Naive thymus-derived CD4-positive, alpha-beta T cell (primary cell): ENCODE measurements at regions not wholly inside any gene's neighbourhood (a gene's known extent, or its start where the extent isn't known, plus 50 kb on each side); places are given as distances from the start of the nearest gene placed in this dataset.
"Not testable (repeated sequence)": the region's sequence is repeated elsewhere in the genome, so short reads cannot be mapped to it uniquely, and the experiment has no call there.

ENCODE experiments used
- ATAC-seq: fragments of 150-1000 bp; cut with Tn5 transposase; 2 replicates; pipeline ENCODE4 v1.10.0; 2021; ENCODE audit warnings: mild to moderate bottlenecking, moderate library complexity
- CTCF ChIA-PET: fragments of 350-600 bp; sonication (Branson Sonifier 250); formaldehyde crosslinking; loops from one replicate; lab custom pipeline; 2021; ENCODE audit warnings: antibody characterized with exemption; lab: Charles Lee
- POLR2A ChIA-PET: fragments of 350-600 bp; sonication (Branson Sonifier 250); formaldehyde crosslinking; loops from one replicate; lab custom pipeline; 2021; ENCODE audit warnings: antibody characterized with exemption, inconsistent platforms; lab: Charles Lee
- DNase-seq, 9 donors: peaks; one replicate each; pipeline versions ENCODE4 v3.0.0 to v3.0.0-alpha.2; 2020 to 2022; ENCODE audit warnings: mixed read lengths in 1 of 9
- H3K27ac ChIP-seq: one replicate; pipeline ENCODE4 v1.7.0; 2013; ENCODE audit warnings: mild to moderate bottlenecking, low read depth, low read length, moderate library complexity
- H3K27me3 ChIP-seq, 2 donors: one replicate each; pipeline ENCODE4 v1.7.0; 2013; ENCODE audit warnings: low read length in 2 of 2, mild to moderate bottlenecking in 2 of 2, moderate library complexity in 2 of 2; ENCODE audit not compliant: control insufficient read depth in 2 of 2, insufficient read depth in 2 of 2
- H3K36me3 ChIP-seq, 3 experiments: 1 replicate in 2 of 3; 2 replicates in 1 of 3; pipeline ENCODE4 v1.7.0; 2013; ENCODE audit warnings: low read length in 3 of 3, mild to moderate bottlenecking in 3 of 3, moderate library complexity in 1 of 3; ENCODE audit not compliant: insufficient read depth in 3 of 3, control insufficient read depth in 2 of 3
- H3K4me1 ChIP-seq, 2 donors: one replicate each; pipeline ENCODE4 v1.7.0; 2013; ENCODE audit warnings: low read length in 2 of 2, mild to moderate bottlenecking in 2 of 2, moderate library complexity in 1 of 2; ENCODE audit not compliant: control insufficient read depth in 2 of 2, insufficient read depth in 2 of 2
- H3K4me3 ChIP-seq: 2 replicates; pipeline ENCODE4 v1.7.0; 2013; ENCODE audit warnings: mild to moderate bottlenecking, low read length
- H3K9me3 ChIP-seq, 3 experiments: 1 replicate in 2 of 3; 2 replicates in 1 of 3; pipeline ENCODE4 v1.7.0; 2013; ENCODE audit warnings: low read length in 3 of 3; ENCODE audit not compliant: control insufficient read depth in 2 of 3
- H3K27ac Mint-ChIP-seq, 9 donors: one replicate each; pipeline ENCODE4 v1.8.0; 2020 to 2022; ENCODE audit warnings: mixed read lengths in 9 of 9, mild to moderate bottlenecking in 8 of 9, moderate library complexity in 5 of 9, inconsistent platforms in 2 of 9
- H3K27me3 Mint-ChIP-seq, 5 donors: one replicate each; pipeline ENCODE4 v1.8.0; 2021 to 2022; ENCODE audit warnings: mixed read lengths in 5 of 5, mild to moderate bottlenecking in 1 of 5
- H3K36me3 Mint-ChIP-seq, 5 donors: one replicate each; pipeline ENCODE4 v1.8.0; 2020 to 2022; ENCODE audit warnings: mixed read lengths in 5 of 5, mild to moderate bottlenecking in 3 of 5, inconsistent platforms in 1 of 5
- H3K4me1 Mint-ChIP-seq, 7 donors: one replicate each; pipeline ENCODE4 v1.8.0; 2020 to 2022; ENCODE audit warnings: mixed read lengths in 7 of 7, mild to moderate bottlenecking in 3 of 7, inconsistent platforms in 1 of 7
- H3K4me3 Mint-ChIP-seq, 10 donors: one replicate each; pipeline ENCODE4 v1.8.0; 2020 to 2022; ENCODE audit warnings: mild to moderate bottlenecking in 10 of 10, mixed read lengths in 10 of 10, moderate library complexity in 6 of 10, inconsistent platforms in 2 of 10
- H3K9me3 Mint-ChIP-seq, 11 donors: one replicate each; pipeline ENCODE4 v1.8.0; 2020 to 2022; ENCODE audit warnings: mixed read lengths in 11 of 11, mild to moderate bottlenecking in 4 of 11, inconsistent platforms in 1 of 11, moderate library complexity in 1 of 11
- intact Hi-C, 2 donors: fragments of 100-400 bp; cut with micrococcal nuclease; formaldehyde crosslinking; loops; one replicate each; pipeline ENCODE4 v1.15.1; 2023

DNA sequence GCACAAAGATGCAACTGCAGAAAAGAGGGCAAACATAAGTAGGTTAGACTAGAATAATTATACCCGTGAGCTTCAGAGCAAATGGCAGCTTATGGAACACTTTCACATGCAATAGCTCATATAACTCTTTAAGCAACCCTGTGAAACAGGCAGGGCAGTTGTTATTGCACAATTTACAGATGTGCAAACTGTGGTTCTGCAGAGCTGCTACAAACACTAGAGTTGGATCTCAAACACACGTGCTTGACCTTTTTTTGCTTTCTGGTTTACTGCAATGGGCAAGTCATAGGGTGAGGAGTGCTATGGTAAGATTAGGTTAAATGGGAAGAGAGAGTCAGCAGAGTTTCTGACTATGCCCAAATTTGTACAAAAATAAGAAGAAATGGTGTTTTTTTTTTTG is 610.8 kb downstream of the GATA3 start:
- Histone ChIP-seq H3K27ac (no peak overlapping the region), H3K36me3 (no peaks in the 10 kb centered on the region), H3K9me3 (no peaks in the 10 kb centered on the region), H3K27me3 (no peaks in the 10 kb centered on the region), H3K4me3 (no peak overlapping the region), H3K4me1 (no peaks in the 10 kb centered on the region)
- peaks cover 0 to 22% (median 12%) of the 10 kb centered on the region in 5 donors for H3K27me3 Mint-ChIP-seq
- no peak overlapping the region for H3K4me3 Mint-ChIP-seq
- no peaks in the 10 kb centered on the region for H3K4me1 Mint-ChIP-seq
- H3K9me3 Mint-ChIP-seq = peaks cover 0 to 6% (median 2%) of the 10 kb centered on the region in 11 donors
- DNase-seq (no peak), ATAC-seq (no peak)
- POLR2A ChIA-PET = no interaction called here
- no peaks in the 10 kb centered on the region for H3K36me3 Mint-ChIP-seq
- intact Hi-C loops = no loop called here
- CTCF ChIA-PET = interaction anchor here (0.5 kb wide), 1 partner anchor 44 kb away, joined by 3 read pairs; no protein-coding TSS in a partner anchor
- H3K27ac Mint-ChIP-seq = no peak overlapping the region

DNA sequence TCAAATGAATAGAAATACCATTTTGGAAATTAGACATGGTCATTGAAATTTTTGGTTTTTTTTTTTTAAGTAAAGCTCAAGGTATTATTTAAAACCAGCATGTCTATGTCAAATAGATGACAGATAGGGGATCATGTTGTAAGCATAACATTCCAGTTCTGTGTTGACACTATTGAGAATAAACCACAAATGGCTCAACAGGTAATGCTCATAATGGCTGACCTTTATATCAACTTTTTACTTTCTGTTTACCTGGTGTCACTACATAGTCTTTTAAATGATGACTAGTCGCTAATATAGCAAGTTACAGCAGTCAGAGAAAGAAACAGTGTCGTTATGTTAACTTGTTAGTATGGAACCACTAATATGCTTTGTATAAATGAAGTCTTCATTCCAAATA is 616.0 kb downstream of the GATA3 start:
- Mint-ChIP-seq H3K27ac (no peak overlapping the region), H3K4me1 (no peaks in the 10 kb centered on the region), H3K36me3 (peaks cover 0 to 3% (median 0%) of the 10 kb centered on the region in 5 donors), H3K9me3 (peaks cover 0 to 11% (median 3%) of the 10 kb centered on the region in 11 donors), H3K27me3 (peaks cover 0 to 17% (median 8%) of the 10 kb centered on the region in 5 donors), H3K4me3 (no peak overlapping the region)
- Histone ChIP-seq H3K4me3 (no peak overlapping the region), H3K9me3 (no peaks in the 10 kb centered on the region), H3K27me3 (no peaks in the 10 kb centered on the region), H3K27ac (no peak overlapping the region), H3K4me1 (no peaks in the 10 kb centered on the region), H3K36me3 (no peaks in the 10 kb centered on the region)
- CTCF ChIA-PET = no interaction called here
- ATAC-seq = no peak
- DNase-seq = no peak
- POLR2A ChIA-PET = no interaction called here
- intact Hi-C loops = no loop called here

DNA sequence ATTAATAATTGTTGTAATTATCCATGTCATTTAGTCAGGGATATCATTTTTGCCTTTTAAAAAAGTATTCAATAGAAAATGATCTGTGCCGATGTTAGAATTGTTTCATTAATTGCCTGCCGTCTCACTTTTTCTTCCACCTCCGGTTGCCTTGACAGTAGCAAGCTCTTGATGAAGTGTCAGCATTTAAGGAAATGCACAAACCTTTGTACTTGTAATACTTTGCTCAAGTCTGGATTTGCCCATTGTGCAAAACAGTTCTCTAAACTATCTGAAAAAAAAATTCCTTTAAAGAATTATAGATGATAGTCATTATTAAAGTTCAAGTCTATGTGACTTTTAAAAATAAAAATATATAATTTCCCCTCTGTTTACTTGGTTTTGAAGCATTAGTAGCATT is 619.7 kb downstream of the GATA3 start:
- Mint-ChIP-seq H3K27ac (no peak overlapping the region), H3K4me3 (no peak overlapping the region), H3K4me1 (no peaks in the 10 kb centered on the region), H3K27me3 (peaks cover 0 to 9% (median under 1%) of the 10 kb centered on the region in 5 donors), H3K9me3 (peaks cover 0 to 7% (median 0%) of the 10 kb centered on the region in 11 donors), H3K36me3 (peaks cover 0 to 3% (median 0%) of the 10 kb centered on the region in 5 donors)
- H3K9me3 ChIP-seq = no peaks in the 10 kb centered on the region
- DNase-seq (no peak), ATAC-seq (no peak)
- no peaks in the 10 kb centered on the region for H3K4me1 ChIP-seq
- intact Hi-C loops = no loop called here
- ChIA-PET POLR2A (no interaction called here), CTCF (no interaction called here)
- H3K36me3 ChIP-seq = no peaks in the 10 kb centered on the region
- H3K27ac ChIP-seq = no peak overlapping the region
- H3K27me3 ChIP-seq = no peaks in the 10 kb centered on the region
- no peak overlapping the region for H3K4me3 ChIP-seq

DNA sequence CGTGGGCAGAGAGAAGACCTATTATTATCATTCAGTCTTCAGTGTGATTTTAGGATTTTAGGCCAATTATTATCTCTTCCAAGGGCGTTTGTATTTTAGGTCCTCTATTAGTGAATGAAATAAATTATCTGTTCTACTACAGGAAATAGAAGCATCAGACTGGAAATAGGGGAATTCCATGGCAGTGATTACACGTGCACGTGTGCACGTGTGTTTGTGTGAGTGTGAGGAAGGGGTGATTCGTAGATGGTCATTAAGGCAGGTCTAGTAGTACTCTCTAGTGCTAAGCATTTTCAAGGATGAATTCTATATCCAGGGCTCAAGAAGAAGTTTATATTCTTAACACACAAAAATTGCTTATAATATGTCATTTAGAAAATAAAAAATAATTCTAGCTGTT is 623.2 kb downstream of the GATA3 start:
- no peak for DNase-seq
- intact Hi-C loops = no loop called here
- no peak for ATAC-seq
- Histone ChIP-seq H3K27me3 (no peaks in the 10 kb centered on the region), H3K36me3 (no peaks in the 10 kb centered on the region), H3K9me3 (no peaks in the 10 kb centered on the region), H3K27ac (no peak overlapping the region), H3K4me3 (no peak overlapping the region), H3K4me1 (no peaks in the 10 kb centered on the region)
- CTCF ChIA-PET = no interaction called here
- Mint-ChIP-seq H3K9me3 (peaks cover 0 to 3% (median 0%) of the 10 kb centered on the region in 11 donors), H3K36me3 (no peaks in the 10 kb centered on the region), H3K27ac (no peak overlapping the region), H3K4me3 (no peak overlapping the region), H3K27me3 (peaks cover 0 to 11% (median 6%) of the 10 kb centered on the region in 5 donors), H3K4me1 (no peaks in the 10 kb centered on the region)
- POLR2A ChIA-PET = no interaction called here

GRCh38 chr10:8684916-8685315 is 630.4 kb downstream of the GATA3 start:
- H3K9me3 Mint-ChIP-seq, CTCF ChIA-PET, H3K27ac ChIP-seq, H3K9me3 ChIP-seq, H3K4me1 Mint-ChIP-seq, H3K27me3 ChIP-seq, DNase-seq, H3K4me3 Mint-ChIP-seq, H3K4me1 ChIP-seq, H3K4me3 ChIP-seq, H3K36me3 ChIP-seq, POLR2A ChIA-PET, H3K27ac Mint-ChIP-seq, intact Hi-C loops, H3K36me3 Mint-ChIP-seq, ATAC-seq: not testable (repeated sequence)
- H3K27me3 Mint-ChIP-seq = peaks cover 0 to 12% (median 8%) of the 10 kb centered on the region in 5 donors

GRCh38 chr10:8688881-8689280 is 634.4 kb downstream of the GATA3 start:
- no peaks in the 10 kb centered on the region for H3K4me1 Mint-ChIP-seq
- peaks cover 0 to 6% (median 3%) of the 10 kb centered on the region in 11 donors for H3K9me3 Mint-ChIP-seq
- no peak overlapping the region for H3K4me3 ChIP-seq
- H3K4me3 Mint-ChIP-seq = no peak overlapping the region
- H3K36me3 Mint-ChIP-seq = peaks cover 0 to 4% (median 0%) of the 10 kb centered on the region in 5 donors
- CTCF ChIA-PET = no interaction called here
- H3K27ac Mint-ChIP-seq = no peak overlapping the region
- H3K36me3 ChIP-seq = no peaks in the 10 kb centered on the region
- no peak for ATAC-seq
- intact Hi-C loops = no loop called here
- no peaks in the 10 kb centered on the region for H3K27me3 ChIP-seq
- POLR2A ChIA-PET = no interaction called here
- H3K27ac ChIP-seq = no peak overlapping the region
- no peaks in the 10 kb centered on the region for H3K9me3 ChIP-seq
- peaks cover 0 to 5% (median 0%) of the 10 kb centered on the region in 5 donors for H3K27me3 Mint-ChIP-seq
- DNase-seq = no peak
- H3K4me1 ChIP-seq = no peaks in the 10 kb centered on the region

DNA sequence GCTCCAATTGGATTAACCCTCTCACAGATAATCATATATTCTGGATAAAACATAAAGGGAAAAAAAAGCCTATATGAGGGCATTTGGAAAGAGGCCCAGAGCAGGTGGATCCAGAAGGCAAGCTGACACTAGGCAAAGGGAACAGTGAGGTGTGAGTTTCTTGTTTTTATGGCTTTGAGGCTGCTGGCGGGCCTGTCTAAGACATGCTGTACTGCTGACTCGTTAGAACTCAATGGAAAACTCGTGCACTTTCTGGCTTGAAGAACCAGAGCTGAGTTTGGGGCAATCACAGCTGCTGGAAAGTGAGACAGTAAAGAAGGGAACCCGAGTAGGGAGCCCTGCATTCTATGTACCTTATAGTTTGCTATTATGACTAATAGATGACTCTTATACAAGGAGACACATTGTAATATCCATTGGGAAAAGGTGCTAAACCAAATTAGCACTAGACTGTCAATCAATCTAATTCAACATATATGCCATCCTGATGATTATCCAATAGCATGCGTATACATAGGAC is 637.1 kb downstream of the GATA3 start:
- peaks cover 0 to 4% (median 0%) of the 10 kb centered on the region in 5 donors for H3K36me3 Mint-ChIP-seq
- Histone ChIP-seq H3K36me3 (no peaks in the 10 kb centered on the region), H3K4me3 (no peak overlapping the region), H3K4me1 (no peaks in the 10 kb centered on the region), H3K27me3 (no peaks in the 10 kb centered on the region), H3K9me3 (no peaks in the 10 kb centered on the region), H3K27ac (no peak overlapping the region)
- POLR2A ChIA-PET = no interaction called here
- peaks cover 0 to 6% (median 3%) of the 10 kb centered on the region in 11 donors for H3K9me3 Mint-ChIP-seq
- peaks cover 0 to 5% (median 0%) of the 10 kb centered on the region in 7 donors for H3K4me1 Mint-ChIP-seq
- no peak overlapping the region for H3K27ac Mint-ChIP-seq
- H3K4me3 Mint-ChIP-seq = no peak overlapping the region
- CTCF ChIA-PET = no interaction called here
- intact Hi-C loops = no loop called here
- DNase-seq = no peak
- no peak for ATAC-seq
- peaks cover 0 to 5% (median 0%) of the 10 kb centered on the region in 5 donors for H3K27me3 Mint-ChIP-seq
